ENCODE measurements at regions not wholly inside any gene's neighbourhood (a gene's known extent, or its start where the extent isn't known, plus 50 kb on each side); places are given as distances from the start of the nearest gene placed in this dataset.

- TF ChIP-seq POLR2AphosphoS5 (IDR thresholded peaks at IDR 0.05; ENCODE audit: insufficient read depth in 1 of 2, low read depth in 1 of 2), result no peak
- no peak for TF ChIP-seq POLR2A (IDR thresholded peaks at IDR 0.05)
These were observed 303.6 kb upstream of the KIF2A start for GRCh38 chr5:62002436-62002835.

Data from vagina (tissue), 2 donors.